ENCODE measurements at regions not wholly inside any gene's neighbourhood (a gene's known extent, or its start where the extent isn't known, plus 50 kb on each side); places are given as distances from the start of the nearest gene placed in this dataset.

DNA sequence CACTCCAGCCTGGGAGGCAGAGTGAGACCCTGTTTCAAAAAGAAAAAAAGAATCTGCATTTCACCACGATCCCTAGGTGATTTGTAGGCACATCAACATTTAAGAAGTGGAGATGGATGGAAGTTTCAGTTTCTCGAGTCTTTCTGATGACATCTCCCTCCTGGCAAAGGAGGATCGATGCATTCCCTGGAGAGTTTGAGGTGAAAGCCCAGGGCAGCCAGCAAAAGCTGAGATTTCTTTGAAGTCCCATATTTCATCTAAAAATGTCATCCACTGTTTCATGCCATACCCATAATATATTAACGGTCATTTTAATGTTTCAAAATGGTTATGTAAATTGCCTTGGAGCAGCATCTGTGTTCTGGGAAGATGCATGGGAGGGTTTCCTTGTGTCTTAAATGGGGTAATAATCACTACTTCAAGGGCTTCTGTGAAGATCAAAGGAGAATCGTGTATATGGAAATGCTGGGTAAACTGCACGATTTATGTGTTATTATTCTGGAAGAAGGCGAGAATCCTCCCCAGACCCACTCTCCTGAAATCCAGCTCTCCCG, 63.4 kb downstream of the KATNIP start:
- no peak for TF ChIP-seq TAF1 (IDR thresholded peaks at IDR 0.05; ENCODE audit: borderline replicate concordance, low read depth, low read length)
- TF ChIP-seq CTCF (IDR thresholded peaks at IDR 0.05): no peak
- no peak for TF ChIP-seq USF1 (IDR thresholded peaks at IDR 0.05; ENCODE audit: borderline replicate concordance, low read depth)
- TF ChIP-seq SIN3A (IDR thresholded peaks at IDR 0.05; ENCODE audit: borderline replicate concordance, low read depth, low read length): no peak
- TF ChIP-seq TCF12 (IDR thresholded peaks at IDR 0.05): no peak
- no peak for TF ChIP-seq NRF1 (IDR thresholded peaks at IDR 0.05; ENCODE audit: low read depth, low read length)

All from SK-N-SH (cell line).